Pancreas (tissue), 10 donors: ENCODE measurements at regions not wholly inside any gene's neighbourhood (a gene's known extent, or its start where the extent isn't known, plus 50 kb on each side); places are given as distances from the start of the nearest gene placed in this dataset.

Experiments used
- ATAC-seq, 4 donors: fragments of 200-7000 bp; cut with Tn5 transposase; one replicate each; pipeline versions ENCODE4 v1.8.0 to v1.9.1; 2020; ENCODE audit warnings: mild to moderate bottlenecking in 4 of 4, moderate library complexity in 4 of 4
- DNase-seq, 6 donors: peaks; one replicate each; pipeline ENCODE4 v3.0.0-alpha.2; 2020
- FAIRE-seq: peaks from 2 replicates; lab custom pipeline; 2012; peaks lifted over from hg19 to GRCh38; lab: Jason Lieb, UNC
- H3K27ac ChIP-seq, 4 donors: fragments of 200-600 bp; sonication (generic); 1 replicate in 3 of 4; 2 replicates in 1 of 4; pipeline versions ENCODE4 v1.5.0 to v1.8.0; 2020
- H3K27me3 ChIP-seq, 4 donors: fragments of 200-600 bp; one replicate each; pipeline ENCODE4 v1.8.0; 2021
- H3K36me3 ChIP-seq, 3 donors: fragments of 200-600 bp; sonication (generic) in 1 of 3; one replicate each; pipeline versions ENCODE4 v1.5.0 to v1.8.0; 2020 to 2021
- H3K4me1 ChIP-seq, 3 donors: fragments of 200-600 bp; one replicate each; pipeline ENCODE4 v1.8.0; 2021
- H3K4me3 ChIP-seq, 4 donors: fragments of 200-600 bp; sonication (generic) in 2 of 4; one replicate each; pipeline versions ENCODE4 v1.5.0 to v1.8.0; 2020 to 2021
- H3K9me3 ChIP-seq, 4 donors: fragments of 200-600 bp; one replicate each; pipeline ENCODE4 v1.8.0; 2021
- WGBS, 2 donors: extraction: QIAGEN DNeasy Blood & Tissue Kit; methylation state at CpG; one replicate each; pipeline ENCODE4 v1.1.7; 2013; 5-methylcytosine and 5-hydroxymethylcytosine counted together
- intact Hi-C, 3 donors: fragments of 100-400 bp; cut with DNase I; formaldehyde crosslinking; loops; one replicate each; pipeline versions ENCODE4 v1.11.1 to v1.14.2; 2022
- TF ChIP-seq, protein P1 (sequence below), 4 donors: fragments of 200-600 bp; sonication (generic) in 3 of 4; IDR thresholded peaks; one replicate each; pipeline versions ENCODE4 v1.5.0 to v1.8.0; 2021; ENCODE audit warnings: antibody characterized with exemption in 4 of 4
- donor health status: healthy with polysubstance abuse.
- donor health status: DM: no; HTN: no; CAD: no; lungs with moderate emphysema.
- donor health status: DM: no; HTN: no; CAD: no.
- donor health status: control.
- donor health status: control.
- donor health status: Bipolar disorder and iron deficiency.
- donor health status: DM: yes; HTN: yes; CAD: no.
- donor health status: DM: no; HTN: no; CAD: no.
- donor health status: DM: no; HTN: no; CAD: no.
- donor health status: DM: yes; HTN: yes; CAD: no.

DNA sequence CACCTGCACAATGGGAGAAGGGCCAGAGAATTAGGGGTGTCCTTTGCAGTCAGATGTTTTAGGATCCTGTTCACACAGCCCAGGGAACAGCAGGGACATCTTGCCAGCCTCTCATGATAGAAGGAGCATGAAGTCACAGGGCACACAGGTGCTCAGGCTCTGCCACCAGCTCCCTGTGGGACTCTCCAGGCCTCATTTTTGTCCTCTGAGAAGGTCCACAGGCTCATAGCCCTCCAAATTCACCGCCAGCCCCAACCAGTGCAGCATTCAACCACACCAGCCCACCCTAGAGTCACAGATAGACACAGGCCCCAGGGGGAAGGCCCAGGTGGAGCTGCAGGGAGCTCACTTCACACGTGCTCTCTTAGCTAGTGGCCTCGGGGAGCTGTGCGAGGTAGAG, 391.7 kb downstream of the TNS1 start:
- Histone ChIP-seq H3K4me1 (no peaks in the 10 kb centered on the region), H3K27me3 (no peaks in the 10 kb centered on the region), H3K36me3 (no peaks in the 10 kb centered on the region), H3K9me3 (no peaks in the 10 kb centered on the region), H3K27ac (no peak overlapping the region), H3K4me3 (no peak overlapping the region)
- 82 to 91% methylated on average over 4 of the region's 4 CpGs for WGBS, 2 donors
- TF ChIP-seq, protein P1, sequence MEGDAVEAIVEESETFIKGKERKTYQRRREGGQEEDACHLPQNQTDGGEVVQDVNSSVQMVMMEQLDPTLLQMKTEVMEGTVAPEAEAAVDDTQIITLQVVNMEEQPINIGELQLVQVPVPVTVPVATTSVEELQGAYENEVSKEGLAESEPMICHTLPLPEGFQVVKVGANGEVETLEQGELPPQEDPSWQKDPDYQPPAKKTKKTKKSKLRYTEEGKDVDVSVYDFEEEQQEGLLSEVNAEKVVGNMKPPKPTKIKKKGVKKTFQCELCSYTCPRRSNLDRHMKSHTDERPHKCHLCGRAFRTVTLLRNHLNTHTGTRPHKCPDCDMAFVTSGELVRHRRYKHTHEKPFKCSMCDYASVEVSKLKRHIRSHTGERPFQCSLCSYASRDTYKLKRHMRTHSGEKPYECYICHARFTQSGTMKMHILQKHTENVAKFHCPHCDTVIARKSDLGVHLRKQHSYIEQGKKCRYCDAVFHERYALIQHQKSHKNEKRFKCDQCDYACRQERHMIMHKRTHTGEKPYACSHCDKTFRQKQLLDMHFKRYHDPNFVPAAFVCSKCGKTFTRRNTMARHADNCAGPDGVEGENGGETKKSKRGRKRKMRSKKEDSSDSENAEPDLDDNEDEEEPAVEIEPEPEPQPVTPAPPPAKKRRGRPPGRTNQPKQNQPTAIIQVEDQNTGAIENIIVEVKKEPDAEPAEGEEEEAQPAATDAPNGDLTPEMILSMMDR (IDR thresholded peaks at IDR 0.05): no peak
- FAIRE-seq (no peak), ATAC-seq (no peak), DNase-seq (no peak)
- intact Hi-C loops: no loop called here

DNA sequence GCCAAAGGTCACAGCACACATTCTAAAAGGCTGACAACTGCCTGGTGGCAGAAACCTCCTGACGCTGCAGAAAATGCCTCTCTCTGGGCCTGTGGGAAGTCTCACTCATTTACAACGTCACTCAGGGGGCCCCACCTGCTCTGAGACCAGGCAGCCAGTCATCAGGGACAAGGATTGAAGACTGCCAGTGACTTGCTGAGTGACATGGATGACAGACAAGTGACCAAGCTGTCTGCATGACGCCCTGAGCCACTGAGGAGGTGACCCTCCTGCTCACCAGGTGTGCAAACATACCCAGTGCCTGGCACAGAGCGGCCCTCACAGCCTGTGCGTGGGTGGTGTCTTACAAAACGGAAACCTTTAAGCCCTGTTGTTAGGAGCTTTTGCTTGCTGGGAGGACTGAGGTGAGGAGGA, 392.4 kb downstream of the TNS1 start:
- H3K9me3 ChIP-seq: no peaks in the 10 kb centered on the region
- FAIRE-seq (no peak), DNase-seq (peak in 1 of 6 donors; percentile 35), ATAC-seq (peak in 3 of 4 donors; percentile 33 to 79 (median 44))
- no peaks in the 10 kb centered on the region for H3K36me3 ChIP-seq
- no peaks in the 10 kb centered on the region for H3K27me3 ChIP-seq
- TF ChIP-seq, protein P1 (IDR thresholded peaks at IDR 0.05): no peak
- WGBS, 2 donors: 56 to 58% methylated on average over 6 of the region's 6 CpGs
- no peak overlapping the region for H3K4me3 ChIP-seq
- H3K27ac ChIP-seq: no peak overlapping the region
- no peaks in the 10 kb centered on the region for H3K4me1 ChIP-seq
- intact Hi-C loops: no loop called here

DNA sequence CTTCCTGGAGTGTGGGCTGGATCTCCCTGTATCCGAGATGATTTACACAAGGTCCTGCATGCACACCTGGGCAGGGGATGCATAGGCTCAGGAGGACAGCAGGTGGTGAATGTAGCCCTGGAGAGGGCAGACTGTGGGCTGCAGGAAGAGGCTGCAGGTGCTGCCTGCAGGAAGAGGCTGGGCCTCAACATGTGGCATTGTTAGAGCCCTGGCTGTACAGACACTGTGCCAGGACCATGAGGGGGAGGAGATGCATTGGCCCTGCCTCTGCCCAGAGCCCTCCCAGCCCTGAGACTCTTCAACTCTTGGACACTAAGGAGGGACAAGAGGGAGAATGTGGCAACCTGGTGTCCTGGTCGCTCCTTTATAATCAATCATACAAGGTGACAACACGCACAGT, 392.8 kb downstream of the TNS1 start:
- 54 to 60% methylated on average over 3 of the region's 3 CpGs for WGBS, 2 donors
- Histone ChIP-seq H3K9me3 (no peaks in the 10 kb centered on the region), H3K4me3 (no peak overlapping the region), H3K36me3 (no peaks in the 10 kb centered on the region), H3K27ac (no peak overlapping the region), H3K4me1 (no peaks in the 10 kb centered on the region), H3K27me3 (no peaks in the 10 kb centered on the region)
- TF ChIP-seq, protein P1 (IDR thresholded peaks at IDR 0.05): no peak
- DNase-seq: no peak
- intact Hi-C loops: no loop called here
- no peak for FAIRE-seq
- peak in 1 of 4 donors; percentile 9 for ATAC-seq

DNA sequence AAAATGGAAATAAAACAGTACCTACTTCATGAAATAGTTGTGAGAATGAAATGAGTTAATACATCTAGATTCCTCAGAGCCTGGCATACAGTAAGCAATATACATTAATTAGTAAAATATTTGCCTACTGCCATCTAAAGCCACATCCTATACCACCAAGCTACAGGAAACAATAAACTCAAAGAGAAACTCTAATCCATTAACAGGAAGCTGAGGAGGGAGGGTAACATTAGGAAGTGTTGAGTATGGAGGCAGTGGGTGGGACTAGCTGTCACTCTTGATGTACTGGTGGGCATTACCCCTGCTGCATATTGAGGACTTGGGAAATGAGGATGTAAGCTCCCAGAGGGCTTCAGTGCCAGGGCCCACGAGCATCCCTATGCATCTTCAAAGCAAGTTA, 396.5 kb downstream of the TNS1 start:
- H3K4me1 ChIP-seq: no peaks in the 10 kb centered on the region
- no peak for FAIRE-seq

DNA sequence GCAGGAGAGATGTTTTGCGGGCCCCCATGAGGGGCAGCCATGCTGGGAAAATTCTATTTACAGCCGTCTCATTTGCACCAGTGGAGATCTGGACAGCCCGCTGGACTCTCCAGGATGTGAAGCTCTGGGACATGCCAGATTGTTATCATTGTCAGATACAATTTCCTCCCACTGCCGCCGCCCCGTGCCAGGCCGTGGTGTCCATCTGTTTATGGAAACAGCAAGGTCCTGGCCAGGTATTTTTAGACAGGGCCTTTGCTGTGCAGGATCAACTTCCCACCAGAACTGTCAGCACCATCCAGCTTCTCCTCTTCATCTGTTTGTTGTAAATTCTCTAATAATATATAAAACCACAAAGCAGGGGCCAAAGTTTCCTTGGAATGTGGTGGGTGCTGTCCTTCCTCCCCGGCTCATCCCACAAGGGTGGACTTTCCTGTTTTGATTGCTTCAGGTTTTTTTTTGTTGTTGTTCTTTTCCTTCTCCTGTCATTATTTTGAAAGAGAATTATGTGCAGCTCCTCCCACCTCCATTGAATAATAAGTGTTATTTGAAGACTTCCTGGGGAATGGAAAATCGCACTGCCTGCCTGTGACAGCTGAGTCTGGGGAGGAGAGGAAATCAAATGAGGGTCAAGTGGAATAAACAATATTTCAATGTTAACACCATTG, 398.1 kb downstream of the TNS1 start:
- WGBS, 2 donors: 73 to 77% methylated on average over 9 of the region's 9 CpGs
- Histone ChIP-seq H3K27me3 (no peaks in the 10 kb centered on the region), H3K27ac (no peak overlapping the region), H3K9me3 (no peaks in the 10 kb centered on the region), H3K4me1 (no peaks in the 10 kb centered on the region), H3K36me3 (no peaks in the 10 kb centered on the region), H3K4me3 (no peak overlapping the region)
- ATAC-seq (no peak), DNase-seq (no peak), FAIRE-seq (no peak)
- TF ChIP-seq, protein P1 (IDR thresholded peaks at IDR 0.05): no peak
- intact Hi-C loops: no loop called here

More for the DNA sequence above, 396.5 kb downstream of the TNS1 start:
- WGBS, 2 donors: 25 to 33% methylated on average over 1 of the region's 1 CpG
- H3K27ac ChIP-seq: no peak overlapping the region
- TF ChIP-seq, protein P1 (IDR thresholded peaks at IDR 0.05): no peak
- no peak overlapping the region for H3K4me3 ChIP-seq
- DNase-seq (no peak), ATAC-seq (no peak)
- no peaks in the 10 kb centered on the region for H3K9me3 ChIP-seq
- H3K27me3 ChIP-seq: no peaks in the 10 kb centered on the region
- H3K36me3 ChIP-seq: no peaks in the 10 kb centered on the region
- intact Hi-C loops: no loop called here
